Inflammatory macrophage treated with lipopolysaccharide for 1 hour (primary cell): ENCODE measurements at regions not wholly inside any gene's neighbourhood (a gene's known extent, or its start where the extent isn't known, plus 50 kb on each side); places are given as distances from the start of the nearest gene placed in this dataset.

Source experiments
- DNase-seq, 2 donors: peaks; one replicate each; pipeline ENCODE4 v3.0.0-alpha.2; 2020 to 2022

DNA sequence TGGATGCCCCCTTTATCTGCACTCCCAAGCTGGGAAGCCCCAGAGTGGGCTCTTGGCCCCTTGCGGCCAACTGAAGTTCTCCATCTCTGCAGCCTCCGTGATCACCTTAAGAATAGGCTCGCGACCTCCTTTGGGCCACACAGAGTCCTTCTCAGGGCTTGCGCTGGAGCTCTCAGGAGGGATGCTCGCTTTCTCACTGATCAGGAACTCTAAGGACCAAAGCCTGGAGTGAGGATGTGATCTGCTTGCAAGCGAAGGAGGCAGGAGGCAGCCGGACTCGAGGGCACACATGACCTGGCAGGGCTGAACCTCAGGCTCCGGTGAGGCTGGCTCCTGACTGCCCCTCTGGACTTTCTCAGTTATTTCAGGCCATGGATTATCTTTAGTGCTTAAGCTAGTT, 192.1 kb upstream of the MKI67 start:
- no peak for DNase-seq

DNA sequence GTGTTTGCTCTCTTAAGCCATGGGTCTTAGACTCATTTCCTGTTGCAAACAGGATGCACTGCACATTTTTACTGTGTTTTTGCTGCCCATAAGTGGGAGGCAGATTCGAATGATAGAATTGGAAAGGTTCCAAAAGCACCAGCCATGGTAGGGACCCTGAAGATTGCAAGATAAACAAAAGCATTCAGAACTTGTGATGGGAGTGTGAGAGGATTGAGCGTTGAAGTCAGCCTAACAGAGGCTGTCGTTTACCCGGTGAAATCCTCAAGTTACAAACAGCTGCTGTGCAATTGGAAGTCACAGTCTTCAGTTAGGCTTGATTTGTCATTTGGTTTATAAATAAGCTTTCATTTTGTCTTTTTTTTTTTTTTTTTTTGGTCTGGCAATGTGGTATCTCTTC, 192.7 kb upstream of the MKI67 start:
- DNase-seq: no peak

DNA sequence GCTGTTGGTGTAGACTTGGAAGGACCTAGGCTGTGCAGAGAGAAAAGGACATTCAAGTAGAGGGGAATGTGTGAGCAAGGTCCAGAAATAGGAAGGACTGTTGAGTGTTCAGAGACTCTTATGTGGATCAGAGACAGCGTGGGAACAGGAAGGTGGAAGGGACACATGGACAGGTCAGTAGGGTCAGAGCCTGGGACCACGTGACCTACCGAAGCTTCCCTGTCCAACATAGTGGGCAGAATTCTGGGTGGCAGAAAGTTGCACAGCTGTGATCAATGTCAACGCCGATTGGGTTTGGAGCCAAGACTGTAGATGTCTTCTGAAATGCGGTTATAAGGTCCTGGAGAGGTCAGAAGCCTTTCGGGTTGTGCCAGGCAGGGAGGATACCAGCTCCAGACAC, 195.9 kb upstream of the MKI67 start:
- no peak for DNase-seq

DNA sequence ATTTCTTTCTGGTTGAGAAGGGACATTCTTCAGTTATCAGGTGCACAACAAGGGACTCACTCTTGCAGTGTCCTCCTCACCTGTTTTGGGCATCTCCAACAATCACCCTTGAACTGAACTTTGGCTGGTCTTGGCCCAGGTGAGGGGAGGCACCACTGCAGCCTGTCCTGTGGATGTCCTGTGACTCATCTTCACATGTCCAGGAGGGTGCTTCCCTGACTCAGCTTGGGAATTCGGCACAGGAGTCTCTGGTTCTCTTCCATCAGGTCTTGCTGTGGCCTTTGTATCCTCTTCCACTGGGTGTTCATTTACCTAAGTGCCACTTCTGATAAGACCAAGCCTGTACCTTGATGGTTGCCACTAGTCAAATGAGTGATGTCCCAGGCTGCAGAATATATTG, 196.7 kb upstream of the MKI67 start:
- DNase-seq: no peak

- no peak for DNase-seq
Measured at GRCh38 chr10:128324058-128324827, 198.0 kb upstream of the MKI67 start.

GRCh38 chr10:128325788-128326187, 199.6 kb upstream of the MKI67 start:
- no peak for DNase-seq

DNA sequence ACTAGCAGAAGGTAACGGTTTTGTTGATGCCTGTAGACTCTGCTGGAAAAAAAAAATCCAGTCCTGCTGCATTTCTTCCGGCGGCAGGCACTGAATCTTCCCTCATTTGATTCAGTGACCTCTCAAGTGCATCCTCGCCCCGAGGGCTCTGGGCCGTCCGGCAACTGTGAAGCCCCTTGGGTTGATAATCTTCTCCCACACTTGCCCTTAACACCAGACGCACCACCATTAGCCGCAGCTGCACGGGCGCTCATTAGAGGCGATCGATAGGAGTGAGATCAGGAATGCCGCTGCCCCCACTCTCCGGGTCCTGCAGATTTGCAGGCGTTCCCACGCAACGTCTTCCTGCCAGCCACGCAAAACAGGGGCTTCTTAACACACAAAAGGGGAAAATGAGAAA, 200.0 kb upstream of the MKI67 start:
- DNase-seq: no peak

- DNase-seq: no peak
Measured at GRCh38 chr10:128326851-128327250, 200.6 kb upstream of the MKI67 start.

DNA sequence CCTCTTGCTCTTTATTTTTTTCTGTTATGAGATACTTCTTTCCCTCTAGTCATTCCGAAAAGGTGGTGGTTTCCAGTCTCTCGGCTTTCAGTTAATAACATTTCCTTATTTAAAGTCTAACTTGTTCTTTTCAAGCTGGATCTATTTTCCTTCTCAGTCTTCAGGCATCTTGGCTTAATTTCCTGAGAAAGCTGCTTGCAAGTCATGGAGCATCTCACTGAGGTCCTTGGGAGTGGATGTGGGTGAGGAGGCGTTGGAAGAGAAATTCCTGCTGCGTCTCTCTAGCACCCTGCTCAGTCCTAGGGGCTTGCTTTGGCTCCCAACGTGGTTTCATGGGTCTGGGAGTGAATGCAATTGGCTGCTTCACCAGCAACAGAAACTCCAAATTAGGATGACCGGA, 210.2 kb upstream of the MKI67 start:
- DNase-seq: no peak

- no peak for DNase-seq
Measured at GRCh38 chr10:128337860-128338378, 211.7 kb upstream of the MKI67 start.

DNA sequence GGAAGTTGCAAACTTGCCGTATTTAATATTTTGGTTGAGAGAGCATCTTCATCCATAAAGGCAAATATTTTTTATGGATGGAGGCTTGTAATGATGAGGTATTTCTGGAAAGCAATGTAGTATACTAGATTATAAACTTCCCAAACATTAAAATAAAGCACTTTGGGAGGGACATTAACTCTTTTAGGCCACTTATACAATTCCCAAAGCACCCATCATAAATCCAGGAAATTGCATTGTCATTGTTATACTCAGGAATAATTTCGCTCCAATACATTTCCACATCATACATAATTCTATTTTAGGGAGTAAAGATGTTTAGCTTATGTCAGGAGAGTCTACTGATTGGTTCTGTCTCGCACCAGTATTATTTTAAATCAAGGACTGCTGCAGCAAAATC, 212.7 kb upstream of the MKI67 start:
- DNase-seq: no peak

DNA sequence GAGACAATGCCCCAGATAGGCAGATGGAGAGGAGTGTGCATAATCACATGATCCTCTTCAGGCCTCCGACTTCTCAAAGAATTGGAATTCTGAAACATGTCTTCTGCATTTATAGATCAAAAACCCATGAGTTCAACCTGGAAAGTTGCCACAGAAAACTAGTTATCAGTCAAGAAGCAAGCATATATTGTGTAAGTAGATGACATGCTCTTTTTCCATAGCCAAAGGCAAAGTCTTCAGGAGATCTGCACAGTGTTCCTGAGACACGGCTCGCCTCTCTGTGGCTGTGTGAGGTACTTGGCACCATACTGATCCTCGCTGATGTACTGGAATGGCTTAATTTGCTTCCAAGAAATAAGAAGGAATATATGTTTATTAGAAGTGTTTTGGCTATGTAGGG, 213.5 kb upstream of the MKI67 start:
- no peak for DNase-seq

GRCh38 chr10:128345353-128345752, 219.1 kb upstream of the MKI67 start:
- no peak for DNase-seq

DNA sequence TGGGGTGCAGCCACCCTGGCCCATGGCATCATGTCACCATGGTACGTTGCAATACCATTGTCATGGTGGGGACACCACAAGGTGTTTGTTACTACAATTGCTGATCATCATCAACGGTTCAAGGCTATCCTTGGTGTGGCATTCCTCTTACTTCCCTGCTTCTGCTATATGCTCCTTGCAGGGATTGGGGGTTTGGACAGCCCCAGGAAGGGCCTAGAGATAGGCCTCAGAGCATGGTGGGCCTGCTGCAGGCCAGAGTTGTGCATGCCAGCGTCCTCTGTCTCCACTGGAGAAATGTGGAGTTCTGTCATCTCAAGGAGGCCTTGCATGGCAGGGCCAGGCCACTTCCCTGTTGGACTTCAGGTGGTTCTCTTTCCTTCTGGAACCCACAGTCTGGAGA, 234.6 kb upstream of the MKI67 start:
- DNase-seq: no peak

DNA sequence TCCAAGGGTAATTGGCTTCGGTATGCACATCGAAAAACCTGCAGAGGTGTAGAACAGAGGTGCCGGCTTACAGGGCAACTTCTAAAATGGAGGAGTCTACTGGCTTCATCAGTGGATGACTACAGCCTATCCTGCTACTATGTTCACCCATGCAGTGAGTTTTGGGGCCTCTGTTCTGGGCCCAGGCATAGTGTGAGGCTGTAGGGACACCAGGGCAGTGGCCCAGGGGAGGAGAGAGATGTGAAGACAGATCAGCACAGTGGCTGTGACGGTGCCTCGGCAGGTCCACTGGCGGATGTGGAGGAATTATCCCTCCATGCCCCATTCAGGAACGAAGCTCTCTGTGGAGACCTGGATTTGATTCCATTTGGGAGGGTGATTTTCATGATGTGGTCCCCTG, 235.3 kb upstream of the MKI67 start:
- DNase-seq: no peak

DNA sequence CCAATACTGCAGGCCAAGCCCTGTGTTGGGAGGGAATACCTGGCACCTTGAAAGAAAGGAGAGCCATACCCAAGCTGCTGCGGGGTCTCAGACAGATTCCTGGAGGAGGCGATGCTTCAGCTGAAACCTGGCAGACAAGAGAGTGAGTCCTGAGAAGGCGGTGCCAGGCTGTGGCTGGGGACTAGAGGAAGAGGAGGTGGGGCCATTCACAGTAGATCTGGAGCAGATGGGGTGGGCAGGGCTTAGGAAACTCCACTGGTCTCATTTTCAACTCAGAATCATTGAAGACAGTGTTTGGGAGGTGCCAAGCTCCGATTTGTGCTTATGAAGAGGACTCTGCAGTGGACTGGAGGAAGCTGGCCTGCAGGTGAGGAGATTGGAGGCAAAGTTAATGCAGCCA, 236.3 kb upstream of the MKI67 start:
- DNase-seq: no peak

DNA sequence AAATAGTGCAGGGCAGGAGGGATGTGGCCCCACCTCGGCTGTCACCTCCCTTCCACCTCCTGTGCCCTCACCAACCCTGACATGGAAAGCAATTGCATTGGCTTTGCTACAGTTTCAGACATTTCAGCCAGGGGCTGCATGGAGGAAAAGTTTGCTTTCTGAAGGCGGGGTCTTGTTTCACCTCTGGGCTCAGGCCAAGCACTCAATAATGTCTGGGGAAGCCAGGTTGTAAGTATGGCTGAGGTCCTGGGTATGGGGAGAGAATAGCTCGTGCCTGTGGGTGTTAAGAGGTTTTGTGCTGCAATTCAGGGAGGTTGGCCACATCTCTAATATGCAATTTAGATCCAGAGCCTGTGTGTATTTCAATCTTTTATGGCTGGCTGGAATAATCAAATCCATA, 238.4 kb upstream of the MKI67 start:
- no peak for DNase-seq

- no peak for DNase-seq
Measured at GRCh38 chr10:128365156-128365725, 239.0 kb upstream of the MKI67 start.

- no peak for DNase-seq
Measured at GRCh38 chr10:128367807-128368206, 241.6 kb upstream of the MKI67 start.

DNA sequence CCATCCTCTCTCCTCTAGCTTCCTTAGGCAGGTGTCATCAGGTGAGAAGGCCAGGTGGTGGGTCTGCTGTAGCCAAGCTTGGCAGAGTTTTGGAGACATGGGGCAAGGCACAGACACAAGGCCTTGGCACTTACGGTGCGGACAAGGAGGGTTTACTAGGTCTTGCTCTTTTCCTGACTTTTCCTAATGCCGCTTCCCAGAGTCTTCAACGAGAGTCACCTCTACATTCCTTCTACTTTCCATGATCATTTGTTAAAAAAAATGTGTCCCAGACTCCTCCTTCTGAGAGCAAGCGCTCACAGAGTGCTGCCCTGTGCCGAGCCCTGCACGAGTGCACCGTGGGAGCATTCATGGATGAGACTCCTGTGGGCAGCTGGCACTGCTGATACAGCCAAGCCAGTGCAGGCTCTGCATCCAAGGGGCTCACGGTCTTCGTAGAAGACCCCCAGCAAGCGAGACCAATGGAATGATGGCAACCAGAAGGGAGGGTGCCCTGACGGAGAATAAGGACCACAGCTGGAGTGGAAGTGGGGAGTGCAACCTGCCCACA, 243.0 kb upstream of the MKI67 start:
- no peak for DNase-seq

DNA sequence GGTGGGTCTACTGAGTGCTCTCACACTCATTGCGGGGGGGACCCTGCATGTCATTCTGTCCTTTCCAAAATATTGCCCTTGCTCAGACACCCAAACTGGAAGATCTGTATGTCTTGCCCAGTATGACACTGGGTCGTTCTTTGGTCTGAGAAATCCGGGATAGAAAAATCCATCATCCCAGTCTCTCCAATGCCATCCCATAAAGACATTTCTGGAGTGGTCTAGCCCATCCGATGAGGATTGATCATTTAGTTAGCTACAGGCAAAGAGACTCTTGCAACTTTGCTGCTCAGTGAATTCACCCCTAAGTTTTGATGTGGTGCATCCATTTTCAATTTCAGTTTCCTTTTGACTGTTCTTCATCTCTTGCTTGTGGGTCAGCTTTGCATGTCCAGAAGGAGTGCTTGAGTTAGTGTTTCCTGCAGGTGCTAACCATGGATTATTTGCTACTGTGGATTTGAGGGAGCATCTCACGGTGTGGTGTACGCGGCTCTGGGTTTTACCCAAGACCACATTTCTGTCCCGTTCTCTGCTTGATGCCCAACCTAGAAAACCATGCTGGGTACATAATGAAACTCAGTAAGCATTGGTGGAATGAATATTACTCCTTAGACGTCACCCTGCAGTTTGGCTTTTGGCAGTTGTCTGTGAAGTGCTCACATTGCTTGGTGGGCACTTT, 247.0 kb upstream of the MKI67 start:
- DNase-seq: no peak

DNA sequence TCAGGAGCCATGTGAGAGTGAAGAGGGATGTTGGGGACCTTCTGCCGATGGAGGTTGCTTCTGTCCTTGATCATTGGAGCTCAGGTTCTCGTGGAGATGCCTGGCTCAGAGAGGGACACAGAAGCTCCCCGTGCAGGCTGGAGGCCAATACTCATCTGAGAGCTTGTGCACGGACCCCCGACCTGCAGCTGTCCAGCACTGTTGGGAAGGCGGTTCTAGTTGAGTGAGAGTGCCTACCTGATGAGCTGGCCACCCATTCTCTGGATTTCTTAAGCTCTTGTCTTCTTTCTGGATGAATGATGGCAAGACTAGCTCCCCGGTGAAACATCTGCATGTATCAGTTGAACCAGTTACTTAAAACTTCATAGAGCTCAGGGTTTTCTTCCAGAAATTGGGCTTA, 247.6 kb upstream of the MKI67 start:
- no peak for DNase-seq

- no peak for DNase-seq
Measured at GRCh38 chr10:128375171-128375570, 248.9 kb upstream of the MKI67 start.
